Neural cell (in vitro differentiated cells): ENCODE measurements at regions not wholly inside any gene's neighbourhood (a gene's known extent, or its start where the extent isn't known, plus 50 kb on each side); places are given as distances from the start of the nearest gene placed in this dataset.

Experiments
- EP300 ChIP-seq: fragments of 450-650 bp; conservative IDR thresholded peaks from 2 replicates; pipeline ENCODE4 v1.6.1; 2014; ENCODE audit warnings: antibody characterized with exemption, mild to moderate bottlenecking, moderate library complexity; ENCODE audit not compliant: poor library complexity, severe bottlenecking
- EZH2 ChIP-seq: fragments of 200-600, 300-800 bp; shearing (Covaris generic), sonication (generic); IDR thresholded peaks from 2 replicates; pipeline ENCODE4 v1.6.1; 2014; ENCODE audit warnings: antibody characterized with exemption, low read length, borderline replicate concordance, mild to moderate bottlenecking; ENCODE audit not compliant: insufficient read depth, poor library complexity, severe bottlenecking
- MXI1 ChIP-seq: fragments of 450-650 bp; conservative IDR thresholded peaks from 2 replicates; pipeline ENCODE4 v1.6.1; 2014; ENCODE audit warnings: antibody characterized with exemption, mild to moderate bottlenecking; ENCODE audit not compliant: poor library complexity, severe bottlenecking
- POLR2AphosphoS5 ChIP-seq: IDR thresholded peaks from 2 replicates; pipeline ENCODE4 v1.6.1; 2012
- RAD21 ChIP-seq: fragments of 450-650 bp; conservative IDR thresholded peaks from 2 replicates; pipeline ENCODE4 v1.6.1; 2014; ENCODE audit warnings: antibody characterized with exemption, mild to moderate bottlenecking, moderate library complexity
- SMC3 ChIP-seq: fragments of 450-650 bp; conservative IDR thresholded peaks from 2 replicates; pipeline ENCODE4 v1.6.1; 2014; ENCODE audit warnings: antibody characterized with exemption, mild to moderate bottlenecking, moderate library complexity; ENCODE audit not compliant: poor library complexity
- TAF1 ChIP-seq: IDR thresholded peaks from 2 replicates; pipeline ENCODE4 v1.6.1; 2012; ENCODE audit warnings: low read depth
- TF ChIP-seq, protein P1 (sequence below): fragments of 450-650 bp; IDR thresholded peaks from 2 replicates; pipeline ENCODE4 v1.5.1; 2014; ENCODE audit warnings: antibody characterized with exemption, mild to moderate bottlenecking, moderate library complexity; ENCODE audit not compliant: poor library complexity, severe bottlenecking

DNA sequence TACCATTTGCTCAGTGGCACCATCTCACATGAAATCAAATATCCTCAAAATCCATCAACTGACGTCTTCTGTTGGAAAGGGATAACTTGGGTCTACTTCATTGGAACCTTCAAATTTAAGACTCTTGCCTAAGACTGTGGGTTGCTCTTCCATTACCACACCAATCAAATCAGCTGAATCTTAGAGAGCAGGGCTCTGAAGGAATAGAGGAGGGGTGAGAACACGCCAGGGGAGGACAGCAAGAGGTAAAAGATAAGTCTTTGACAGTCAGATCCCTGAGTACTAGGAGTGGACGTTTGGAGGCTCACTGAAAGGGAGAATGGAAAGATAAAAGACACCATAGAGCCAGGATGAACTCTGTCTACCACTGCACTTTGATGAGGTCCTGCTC lies 107.5 kb downstream of the CCDC71L start:
- TF ChIP-seq EZH2 (no peak), SMC3 (no peak), TAF1 (no peak), MXI1 (no peak), EP300 (no peak), POLR2AphosphoS5 (no peak), RAD21 (no peak)
- TF ChIP-seq, protein P1, sequence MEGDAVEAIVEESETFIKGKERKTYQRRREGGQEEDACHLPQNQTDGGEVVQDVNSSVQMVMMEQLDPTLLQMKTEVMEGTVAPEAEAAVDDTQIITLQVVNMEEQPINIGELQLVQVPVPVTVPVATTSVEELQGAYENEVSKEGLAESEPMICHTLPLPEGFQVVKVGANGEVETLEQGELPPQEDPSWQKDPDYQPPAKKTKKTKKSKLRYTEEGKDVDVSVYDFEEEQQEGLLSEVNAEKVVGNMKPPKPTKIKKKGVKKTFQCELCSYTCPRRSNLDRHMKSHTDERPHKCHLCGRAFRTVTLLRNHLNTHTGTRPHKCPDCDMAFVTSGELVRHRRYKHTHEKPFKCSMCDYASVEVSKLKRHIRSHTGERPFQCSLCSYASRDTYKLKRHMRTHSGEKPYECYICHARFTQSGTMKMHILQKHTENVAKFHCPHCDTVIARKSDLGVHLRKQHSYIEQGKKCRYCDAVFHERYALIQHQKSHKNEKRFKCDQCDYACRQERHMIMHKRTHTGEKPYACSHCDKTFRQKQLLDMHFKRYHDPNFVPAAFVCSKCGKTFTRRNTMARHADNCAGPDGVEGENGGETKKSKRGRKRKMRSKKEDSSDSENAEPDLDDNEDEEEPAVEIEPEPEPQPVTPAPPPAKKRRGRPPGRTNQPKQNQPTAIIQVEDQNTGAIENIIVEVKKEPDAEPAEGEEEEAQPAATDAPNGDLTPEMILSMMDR, result no peak
